ENCODE measurements at regions not wholly inside any gene's neighbourhood (a gene's known extent, or its start where the extent isn't known, plus 50 kb on each side); places are given as distances from the start of the nearest gene placed in this dataset.

- H3K36me3 ChIP-seq, result no peaks in the 10 kb centered on the region
- no peak for DNase-seq
- TF ChIP-seq CTCF (IDR thresholded peaks at IDR 0.05) (no peak), POLR2A (IDR thresholded peaks at IDR 0.05) (no peak)
- H3K27ac ChIP-seq, result no peak overlapping the region
- no peak overlapping the region for H3K4me3 ChIP-seq
- H3K9me3 ChIP-seq, result no peaks in the 10 kb centered on the region
- no peaks in the 10 kb centered on the region for H3K27me3 ChIP-seq
- H3K4me1 ChIP-seq, result no peaks in the 10 kb centered on the region
- intact Hi-C loops (cut with DNase I; ENCODE audit: low total_unique reads), result no loop called here
Observed at GRCh38 chr4:56149591-56149990, 200.8 kb downstream of the CEP135 start.

GRCh38 chr4:56148428-56148827 lies 199.7 kb downstream of the CEP135 start:
- Histone ChIP-seq H3K4me3 (no peak overlapping the region), H3K36me3 (no peaks in the 10 kb centered on the region), H3K9me3 (no peaks in the 10 kb centered on the region), H3K27ac (no peak overlapping the region), H3K27me3 (no peaks in the 10 kb centered on the region), H3K4me1 (no peaks in the 10 kb centered on the region)
- intact Hi-C loops (cut with DNase I; ENCODE audit: low total_unique reads), result no loop called here
- no peak for DNase-seq
- TF ChIP-seq POLR2A (IDR thresholded peaks at IDR 0.05) (no peak), CTCF (IDR thresholded peaks at IDR 0.05) (no peak)

GRCh38 chr4:56147371-56147770 lies 198.6 kb downstream of the CEP135 start:
- intact Hi-C loops (cut with DNase I; ENCODE audit: low total_unique reads), result no loop called here
- Histone ChIP-seq H3K27ac (no peak overlapping the region), H3K4me3 (no peak overlapping the region), H3K9me3 (no peaks in the 10 kb centered on the region), H3K4me1 (no peaks in the 10 kb centered on the region), H3K27me3 (no peaks in the 10 kb centered on the region), H3K36me3 (no peaks in the 10 kb centered on the region)
- no peak for DNase-seq
- TF ChIP-seq POLR2A (IDR thresholded peaks at IDR 0.05) (no peak), CTCF (IDR thresholded peaks at IDR 0.05) (no peak)

- H3K27ac ChIP-seq, result no peak overlapping the region
- H3K4me1 ChIP-seq, result no peaks in the 10 kb centered on the region
- H3K9me3 ChIP-seq, result no peaks in the 10 kb centered on the region
- no peaks in the 10 kb centered on the region for H3K27me3 ChIP-seq
- TF ChIP-seq CTCF (IDR thresholded peaks at IDR 0.05), result no peak
- TF ChIP-seq POLR2A (IDR thresholded peaks at IDR 0.05), result no peak
- H3K4me3 ChIP-seq, result no peak overlapping the region
- intact Hi-C loops (cut with DNase I; ENCODE audit: low total_unique reads), result no loop called here
- H3K36me3 ChIP-seq, result no peaks in the 10 kb centered on the region
- no peak for DNase-seq
Observed at GRCh38 chr4:56146956-56147355, 198.2 kb downstream of the CEP135 start.

- no peaks in the 10 kb centered on the region for H3K36me3 ChIP-seq
- no peak overlapping the region for H3K27ac ChIP-seq
- no peak for DNase-seq
Observed at GRCh38 chr4:56142088-56142487, 193.3 kb downstream of the CEP135 start.

More at GRCh38 chr4:56142088-56142487, 193.3 kb downstream of the CEP135 start:
- TF ChIP-seq POLR2A (IDR thresholded peaks at IDR 0.05), result no peak
- no peak for TF ChIP-seq CTCF (IDR thresholded peaks at IDR 0.05)
- H3K9me3 ChIP-seq, result no peaks in the 10 kb centered on the region
- H3K4me3 ChIP-seq, result no peak overlapping the region
- no peaks in the 10 kb centered on the region for H3K4me1 ChIP-seq
- H3K27me3 ChIP-seq, result no peaks in the 10 kb centered on the region
- intact Hi-C loops (cut with DNase I; ENCODE audit: low total_unique reads), result no loop called here

All from uterus (tissue), 3 donors.